ENCODE measurements at regions not wholly inside any gene's neighbourhood (a gene's known extent, or its start where the extent isn't known, plus 50 kb on each side); places are given as distances from the start of the nearest gene placed in this dataset.

GRCh38 chr21:40901691-40902090 is 54.7 kb upstream of the DSCAM start:
- Histone ChIP-seq H3K9me3 (ENCODE audit: low read length) (peaks cover 22% of the 10 kb centered on the region), H3K27ac (ENCODE audit: low read length) (no peak overlapping the region), H3K9me2 (replicated peaks; ENCODE audit: insufficient read depth, low read length) (no peaks in the 10 kb centered on the region), H3K36me3 (ENCODE audit: insufficient read depth, low read length) (no peaks in the 10 kb centered on the region), H3K27me3 (ENCODE audit: low read length) (no peaks in the 10 kb centered on the region), H3K79me2 (ENCODE audit: low read length) (no peaks in the 10 kb centered on the region), H3K4me3 (ENCODE audit: low read length) (no peak overlapping the region), H2AFZ (ENCODE audit: low read length) (no peak overlapping the region), H3K4me2 (ENCODE audit: low read depth, low read length, poor library complexity, severe bottlenecking) (no peak overlapping the region), H3K9ac (ENCODE audit: low read length) (no peak overlapping the region), H3K4me1 (ENCODE audit: low read length) (no peaks in the 10 kb centered on the region), H4K20me1 (ENCODE audit: insufficient read depth, low read depth, low read length) (no peaks in the 10 kb centered on the region)
- DNase-seq, result no peak

- Histone ChIP-seq H3K9ac (ENCODE audit: low read length) (no peak overlapping the region), H2AFZ (ENCODE audit: low read length) (no peak overlapping the region), H3K4me3 (ENCODE audit: low read length) (no peak overlapping the region), H3K27me3 (ENCODE audit: low read length) (no peaks in the 10 kb centered on the region), H3K9me2 (replicated peaks; ENCODE audit: insufficient read depth, low read length) (no peaks in the 10 kb centered on the region), H3K9me3 (ENCODE audit: low read length) (peaks cover 17% of the 10 kb centered on the region), H3K4me1 (ENCODE audit: low read length) (no peaks in the 10 kb centered on the region), H4K20me1 (ENCODE audit: insufficient read depth, low read depth, low read length) (no peaks in the 10 kb centered on the region), H3K36me3 (ENCODE audit: insufficient read depth, low read length) (no peaks in the 10 kb centered on the region), H3K79me2 (ENCODE audit: low read length) (no peaks in the 10 kb centered on the region), H3K27ac (ENCODE audit: low read length) (no peak overlapping the region), H3K4me2 (ENCODE audit: low read depth, low read length, poor library complexity, severe bottlenecking) (no peak overlapping the region)
- no peak for DNase-seq
Measured at GRCh38 chr21:40902299-40902698, 55.3 kb upstream of the DSCAM start.

- no peak overlapping the region for H3K4me3 ChIP-seq (ENCODE audit: low read length)
- H3K4me2 ChIP-seq (ENCODE audit: low read depth, low read length, poor library complexity, severe bottlenecking), result no peak overlapping the region
- H3K9ac ChIP-seq (ENCODE audit: low read length), result no peak overlapping the region
- no peaks in the 10 kb centered on the region for H3K79me2 ChIP-seq (ENCODE audit: low read length)
- no peaks in the 10 kb centered on the region for H3K9me2 ChIP-seq (replicated peaks; ENCODE audit: insufficient read depth, low read length)
- H3K27me3 ChIP-seq (ENCODE audit: low read length), result no peaks in the 10 kb centered on the region
- H3K4me1 ChIP-seq (ENCODE audit: low read length), result no peaks in the 10 kb centered on the region
- H3K27ac ChIP-seq (ENCODE audit: low read length), result no peak overlapping the region
- H4K20me1 ChIP-seq (ENCODE audit: insufficient read depth, low read depth, low read length), result no peaks in the 10 kb centered on the region
- no peak for DNase-seq
- no peaks in the 10 kb centered on the region for H3K36me3 ChIP-seq (ENCODE audit: insufficient read depth, low read length)
- H3K9me3 ChIP-seq (ENCODE audit: low read length), result peaks cover 14% of the 10 kb centered on the region
- no peak overlapping the region for H2AFZ ChIP-seq (ENCODE audit: low read length)
Measured at GRCh38 chr21:40902993-40903392, 56.0 kb upstream of the DSCAM start.

- no peak overlapping the region for H3K4me2 ChIP-seq (ENCODE audit: low read depth, low read length, poor library complexity, severe bottlenecking)
- no peaks in the 10 kb centered on the region for H3K36me3 ChIP-seq (ENCODE audit: insufficient read depth, low read length)
- H3K27ac ChIP-seq (ENCODE audit: low read length), result no peak overlapping the region
- no peak overlapping the region for H3K4me3 ChIP-seq (ENCODE audit: low read length)
- H4K20me1 ChIP-seq (ENCODE audit: insufficient read depth, low read depth, low read length), result no peaks in the 10 kb centered on the region
- no peaks in the 10 kb centered on the region for H3K4me1 ChIP-seq (ENCODE audit: low read length)
- no peaks in the 10 kb centered on the region for H3K79me2 ChIP-seq (ENCODE audit: low read length)
- H3K9me2 ChIP-seq (replicated peaks; ENCODE audit: insufficient read depth, low read length), result no peaks in the 10 kb centered on the region
- no peaks in the 10 kb centered on the region for H3K27me3 ChIP-seq (ENCODE audit: low read length)
- no peak for DNase-seq
- H3K9me3 ChIP-seq (ENCODE audit: low read length), result peaks cover 10% of the 10 kb centered on the region; the same call in 1 of the 2 replicates
- no peak overlapping the region for H3K9ac ChIP-seq (ENCODE audit: low read length)
- no peak overlapping the region for H2AFZ ChIP-seq (ENCODE audit: low read length)
Measured at GRCh38 chr21:40905251-40905650, 58.3 kb upstream of the DSCAM start.

- H3K9me3 ChIP-seq (ENCODE audit: low read length), result peaks cover 26% of the 10 kb centered on the region
- no peak overlapping the region for H3K4me2 ChIP-seq (ENCODE audit: low read depth, low read length, poor library complexity, severe bottlenecking)
- no peaks in the 10 kb centered on the region for H3K36me3 ChIP-seq (ENCODE audit: insufficient read depth, low read length)
- H4K20me1 ChIP-seq (ENCODE audit: insufficient read depth, low read depth, low read length), result no peaks in the 10 kb centered on the region
- DNase-seq, result no peak
- no peaks in the 10 kb centered on the region for H3K79me2 ChIP-seq (ENCODE audit: low read length)
- H2AFZ ChIP-seq (ENCODE audit: low read length), result no peak overlapping the region
- H3K4me3 ChIP-seq (ENCODE audit: low read length), result no peak overlapping the region
- H3K4me1 ChIP-seq (ENCODE audit: low read length), result no peaks in the 10 kb centered on the region
- H3K27ac ChIP-seq (ENCODE audit: low read length), result no peak overlapping the region
- H3K9me2 ChIP-seq (replicated peaks; ENCODE audit: insufficient read depth, low read length), result no peaks in the 10 kb centered on the region
- no peak overlapping the region for H3K9ac ChIP-seq (ENCODE audit: low read length)
- no peaks in the 10 kb centered on the region for H3K27me3 ChIP-seq (ENCODE audit: low read length)
Measured at GRCh38 chr21:40912375-40912774, 65.4 kb upstream of the DSCAM start.

GRCh38 chr21:40915114-40915513 is 68.2 kb upstream of the DSCAM start:
- no peaks in the 10 kb centered on the region for H3K36me3 ChIP-seq (ENCODE audit: insufficient read depth, low read length)
- no peaks in the 10 kb centered on the region for H3K79me2 ChIP-seq (ENCODE audit: low read length)
- H3K9ac ChIP-seq (ENCODE audit: low read length), result no peak overlapping the region
- H3K27ac ChIP-seq (ENCODE audit: low read length), result no peak overlapping the region
- no peaks in the 10 kb centered on the region for H3K9me2 ChIP-seq (replicated peaks; ENCODE audit: insufficient read depth, low read length)
- no peaks in the 10 kb centered on the region for H4K20me1 ChIP-seq (ENCODE audit: insufficient read depth, low read depth, low read length)
- no peaks in the 10 kb centered on the region for H3K27me3 ChIP-seq (ENCODE audit: low read length)
- H3K4me2 ChIP-seq (ENCODE audit: low read depth, low read length, poor library complexity, severe bottlenecking), result no peak overlapping the region
- no peaks in the 10 kb centered on the region for H3K4me1 ChIP-seq (ENCODE audit: low read length)
- H3K4me3 ChIP-seq (ENCODE audit: low read length), result no peak overlapping the region
- peaks cover 24% of the 10 kb centered on the region for H3K9me3 ChIP-seq (ENCODE audit: low read length)
- no peak for DNase-seq
- no peak overlapping the region for H2AFZ ChIP-seq (ENCODE audit: low read length)

GRCh38 chr21:40923407-40923806 is 76.4 kb upstream of the DSCAM start:
- no peaks in the 10 kb centered on the region for H3K36me3 ChIP-seq (ENCODE audit: insufficient read depth, low read length)
- no peak overlapping the region for H3K4me2 ChIP-seq (ENCODE audit: low read depth, low read length, poor library complexity, severe bottlenecking)
- no peaks in the 10 kb centered on the region for H3K27me3 ChIP-seq (ENCODE audit: low read length)
- H3K9me2 ChIP-seq (replicated peaks; ENCODE audit: insufficient read depth, low read length), result no peaks in the 10 kb centered on the region
- H4K20me1 ChIP-seq (ENCODE audit: insufficient read depth, low read depth, low read length), result no peaks in the 10 kb centered on the region
- no peaks in the 10 kb centered on the region for H3K79me2 ChIP-seq (ENCODE audit: low read length)
- peaks cover 6% of the 10 kb centered on the region for H3K9me3 ChIP-seq (ENCODE audit: low read length)
- no peak for DNase-seq
- no peak overlapping the region for H3K27ac ChIP-seq (ENCODE audit: low read length)
- H3K4me1 ChIP-seq (ENCODE audit: low read length), result no peaks in the 10 kb centered on the region
- no peak overlapping the region for H3K4me3 ChIP-seq (ENCODE audit: low read length)
- no peak overlapping the region for H2AFZ ChIP-seq (ENCODE audit: low read length)
- H3K9ac ChIP-seq (ENCODE audit: low read length), result no peak overlapping the region

- Histone ChIP-seq H3K9me3 (ENCODE audit: low read length) (peaks cover 6% of the 10 kb centered on the region; the same call in 1 of the 2 replicates), H3K27ac (ENCODE audit: low read length) (no peak overlapping the region), H3K9ac (ENCODE audit: low read length) (no peak overlapping the region), H3K4me1 (ENCODE audit: low read length) (no peaks in the 10 kb centered on the region), H3K9me2 (replicated peaks; ENCODE audit: insufficient read depth, low read length) (no peaks in the 10 kb centered on the region), H3K4me3 (ENCODE audit: low read length) (no peak overlapping the region), H3K36me3 (ENCODE audit: insufficient read depth, low read length) (no peaks in the 10 kb centered on the region), H3K4me2 (ENCODE audit: low read depth, low read length, poor library complexity, severe bottlenecking) (no peak overlapping the region), H3K79me2 (ENCODE audit: low read length) (no peaks in the 10 kb centered on the region), H2AFZ (ENCODE audit: low read length) (no peak overlapping the region), H3K27me3 (ENCODE audit: low read length) (no peaks in the 10 kb centered on the region), H4K20me1 (ENCODE audit: insufficient read depth, low read depth, low read length) (no peaks in the 10 kb centered on the region)
- DNase-seq, result no peak
Measured at GRCh38 chr21:40923901-40924300, 76.9 kb upstream of the DSCAM start.

- H3K4me1 ChIP-seq (ENCODE audit: low read length), result no peaks in the 10 kb centered on the region
- H3K4me3 ChIP-seq (ENCODE audit: low read length), result no peak overlapping the region
- H3K27ac ChIP-seq (ENCODE audit: low read length), result no peak overlapping the region
- H3K9me2 ChIP-seq (replicated peaks; ENCODE audit: insufficient read depth, low read length), result no peaks in the 10 kb centered on the region
- H3K27me3 ChIP-seq (ENCODE audit: low read length), result no peaks in the 10 kb centered on the region
- no peak overlapping the region for H3K9ac ChIP-seq (ENCODE audit: low read length)
- H3K79me2 ChIP-seq (ENCODE audit: low read length), result no peaks in the 10 kb centered on the region
- no peak overlapping the region for H3K4me2 ChIP-seq (ENCODE audit: low read depth, low read length, poor library complexity, severe bottlenecking)
- no peaks in the 10 kb centered on the region for H4K20me1 ChIP-seq (ENCODE audit: insufficient read depth, low read depth, low read length)
- H3K36me3 ChIP-seq (ENCODE audit: insufficient read depth, low read length), result no peaks in the 10 kb centered on the region
- no peak overlapping the region for H2AFZ ChIP-seq (ENCODE audit: low read length)
- H3K9me3 ChIP-seq (ENCODE audit: low read length), result peaks cover 6% of the 10 kb centered on the region
- DNase-seq, result no peak
Measured at GRCh38 chr21:40924641-40925040, 77.7 kb upstream of the DSCAM start.
